GM19395 (cell line): ENCODE measurements at regions not wholly inside any gene's neighbourhood (a gene's known extent, or its start where the extent isn't known, plus 50 kb on each side); places are given as distances from the start of the nearest gene placed in this dataset.
A peak's percentile ranks its signal among the peaks of the same experiment; 100 is the strongest.

Source experiments
- ATAC-seq: cut with Tn5 transposase; IDR thresholded peaks from one replicate; pipeline ENCODE4 v1.9.1; 2021; ENCODE audit warnings: mild to moderate bottlenecking, moderate library complexity; ENCODE audit not compliant: unreplicated experiment

DNA sequence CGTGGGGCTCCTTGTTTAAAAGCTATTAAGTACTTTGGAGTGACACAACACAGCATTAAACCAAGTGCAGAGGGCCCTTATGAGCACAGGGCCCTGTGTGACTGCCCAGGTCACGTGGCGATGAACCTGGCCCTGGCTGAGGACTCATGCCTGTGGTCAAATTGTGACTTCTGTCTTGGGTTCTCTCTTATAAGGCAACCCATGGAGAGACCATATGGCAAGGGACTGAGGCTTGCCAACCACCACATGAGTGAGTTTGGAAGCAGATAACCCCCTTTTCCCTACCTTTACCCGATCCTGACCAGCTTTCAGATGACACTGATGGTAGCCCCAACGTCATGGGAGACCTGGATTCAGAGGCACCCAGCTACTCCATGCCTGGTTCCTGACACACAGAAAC is 140.5 kb downstream of the ZBTB18 start:
- no peak for ATAC-seq

DNA sequence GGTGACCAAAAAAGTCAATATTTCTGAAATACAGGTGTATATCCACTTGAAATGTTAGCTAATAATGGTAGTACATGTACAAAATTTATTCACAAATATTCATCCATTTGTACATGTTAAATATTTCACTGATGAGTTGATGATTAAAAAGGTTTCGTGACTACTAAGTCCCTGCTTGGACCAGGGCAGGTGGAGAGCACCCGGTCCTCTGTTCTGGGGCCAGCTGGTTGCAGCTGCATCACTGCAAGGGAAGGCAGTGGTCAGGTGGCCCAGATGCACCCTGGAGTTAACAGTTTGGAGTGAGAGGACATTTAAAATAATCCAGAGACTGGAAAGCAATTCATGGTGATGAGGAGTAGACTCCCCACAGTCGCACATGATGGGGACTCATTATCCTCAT is 141.2 kb downstream of the ZBTB18 start:
- peak; percentile 63 for ATAC-seq

DNA sequence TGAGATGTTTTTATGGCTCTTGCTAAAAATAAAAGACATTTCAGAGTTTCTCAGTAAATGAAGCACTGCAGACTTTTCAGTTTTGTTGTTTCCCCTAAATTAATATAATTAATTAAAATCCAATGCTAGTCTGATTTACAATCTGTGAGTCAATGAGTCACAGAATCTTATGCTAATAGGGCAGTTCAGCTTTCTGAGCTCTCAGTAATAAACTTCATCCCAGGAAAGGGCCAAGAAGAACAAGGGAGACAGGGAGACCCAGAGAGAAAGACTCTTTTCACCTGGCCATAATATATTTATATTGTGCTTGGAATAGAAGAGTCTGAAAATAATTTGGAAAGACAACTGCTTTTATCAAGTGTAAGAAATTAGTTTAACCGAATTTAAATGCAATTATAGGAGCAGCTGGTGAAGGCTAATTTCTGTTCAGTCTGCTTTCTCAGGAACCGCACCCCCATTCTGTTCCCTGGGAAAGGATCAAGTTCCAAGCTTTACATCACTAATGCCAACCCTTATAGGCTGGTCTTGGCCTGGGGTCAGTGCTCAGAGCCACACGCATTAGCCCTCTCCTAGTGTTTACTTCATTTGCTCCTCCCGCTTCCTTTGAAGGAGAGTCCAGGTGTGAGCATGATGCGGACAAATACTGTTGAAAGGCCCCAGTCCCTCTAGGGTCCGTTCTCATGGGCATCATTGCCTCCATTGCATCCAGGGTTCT is 145.6 kb downstream of the ZBTB18 start:
- ATAC-seq, result no peak

DNA sequence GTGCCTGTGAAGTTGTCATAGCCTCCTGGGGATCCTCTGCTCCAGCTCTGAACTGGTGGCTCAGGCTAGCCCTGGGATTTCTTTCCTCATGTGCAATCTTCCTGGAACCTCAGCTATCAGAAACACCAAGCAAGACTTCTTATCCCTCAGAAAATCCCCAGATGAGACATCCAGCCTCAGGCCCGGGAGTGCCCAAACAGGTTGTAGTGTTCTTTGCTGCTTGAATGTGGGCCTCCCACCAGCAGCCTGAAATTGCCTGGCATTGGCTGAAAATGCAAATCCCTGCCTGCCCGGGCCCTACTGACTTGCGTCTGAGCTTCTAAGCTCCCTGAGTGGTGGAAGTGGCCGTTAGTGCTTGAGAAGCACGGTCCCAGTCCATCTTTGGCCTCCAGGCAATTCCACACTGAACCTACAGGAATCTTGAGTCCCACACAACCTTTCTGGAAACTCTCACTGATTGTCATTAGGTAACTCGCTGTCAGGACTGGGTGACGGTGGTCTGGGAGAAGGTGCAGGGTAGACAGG is 146.8 kb downstream of the ZBTB18 start:
- ATAC-seq, result no peak

DNA sequence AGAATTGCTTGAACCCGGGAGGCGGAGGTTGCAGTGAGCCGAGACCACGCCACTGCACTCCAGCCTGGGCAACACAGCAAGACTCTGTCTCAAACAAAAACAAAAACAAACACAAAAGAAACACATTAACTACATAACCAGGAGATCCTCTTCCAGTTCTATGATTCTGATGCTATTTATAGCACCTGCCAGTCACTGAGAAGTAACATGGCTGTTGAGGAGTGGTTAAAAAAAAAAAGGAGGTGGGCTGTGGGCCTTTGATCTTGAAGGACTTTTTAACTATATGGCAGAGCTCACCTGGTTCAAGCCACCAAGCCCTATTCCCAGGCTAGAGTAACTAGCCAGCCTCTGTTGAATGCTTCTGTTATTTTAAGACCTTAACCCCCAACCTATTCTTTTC is 148.8 kb downstream of the ZBTB18 start:
- ATAC-seq, result no peak

DNA sequence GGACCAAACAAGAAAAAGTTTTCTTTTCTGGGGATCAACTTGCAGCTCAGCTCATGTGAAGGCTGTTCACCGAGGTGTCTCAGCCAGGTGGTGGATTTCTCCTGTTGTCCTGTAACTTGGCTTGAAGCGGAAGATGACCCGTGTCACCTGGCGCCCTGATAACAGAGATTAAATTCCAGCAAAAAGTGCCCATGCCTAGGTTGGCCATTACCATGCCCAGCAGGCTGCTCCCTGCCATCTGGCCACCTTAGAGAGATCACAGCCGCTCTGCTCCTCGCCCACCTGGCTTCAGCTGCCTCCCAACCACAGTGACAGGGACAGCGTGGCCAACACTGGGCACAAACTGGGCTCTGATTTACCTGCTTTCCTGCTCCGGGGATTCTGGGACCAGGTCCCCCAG is 149.5 kb downstream of the ZBTB18 start:
- no peak for ATAC-seq

DNA sequence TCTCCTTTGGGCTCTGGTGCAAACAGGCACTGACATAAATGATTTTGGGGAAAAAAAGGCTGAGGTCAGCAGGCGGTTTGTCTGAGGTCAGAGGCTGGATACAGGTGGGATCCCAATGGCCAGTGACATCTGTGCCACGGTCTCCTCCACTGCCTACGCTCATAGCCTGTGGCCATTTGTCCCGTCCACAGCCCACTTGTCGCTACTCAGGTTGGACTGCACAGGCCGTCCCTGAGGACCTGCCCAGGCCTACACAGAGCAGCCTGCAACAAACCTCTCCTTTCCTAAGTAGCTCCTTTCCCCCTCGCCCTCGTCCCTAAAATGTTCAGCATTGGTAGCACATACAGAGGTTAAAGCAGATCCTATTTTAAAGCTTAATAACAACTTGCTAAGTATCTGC is 150.7 kb downstream of the ZBTB18 start:
- no peak for ATAC-seq

DNA sequence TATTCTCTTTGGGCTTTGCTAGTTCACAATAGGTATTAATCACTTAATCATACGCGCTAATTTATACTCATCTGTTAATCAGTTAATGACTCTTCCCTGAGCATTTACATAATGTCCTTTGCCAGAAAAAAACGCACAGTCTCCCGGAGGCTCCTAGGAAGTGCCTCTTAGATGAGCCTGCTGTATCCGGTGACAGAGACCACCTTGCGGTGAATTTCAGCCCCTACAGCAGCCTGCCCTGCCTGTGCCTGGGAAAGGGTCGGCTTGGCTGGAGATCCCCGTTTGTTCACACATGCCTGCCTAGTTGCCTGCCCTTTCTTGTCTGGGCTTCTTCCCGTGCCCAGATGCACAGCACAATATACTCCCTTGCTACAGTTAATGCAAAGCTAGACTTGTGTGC is 152.9 kb downstream of the ZBTB18 start:
- no peak for ATAC-seq

DNA sequence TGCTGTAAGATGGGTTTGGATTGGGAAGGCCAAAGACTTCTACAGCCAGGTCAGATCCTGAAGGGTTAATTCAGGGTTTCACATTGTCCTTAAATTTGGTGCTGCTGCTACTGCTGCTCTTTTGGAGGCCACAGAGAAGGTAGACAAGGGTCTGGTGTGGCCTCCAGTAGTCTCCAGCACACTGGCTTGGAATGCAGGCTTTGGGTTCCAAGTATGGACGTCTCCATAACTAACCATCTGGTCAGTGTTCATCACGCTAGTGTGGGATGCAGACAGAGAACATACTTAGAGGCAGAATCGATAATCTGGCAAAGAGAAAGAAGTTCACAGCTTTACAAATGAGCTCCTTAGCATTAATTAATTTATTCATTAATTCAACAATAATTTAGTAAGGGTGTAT is 154.1 kb downstream of the ZBTB18 start:
- ATAC-seq, result no peak

DNA sequence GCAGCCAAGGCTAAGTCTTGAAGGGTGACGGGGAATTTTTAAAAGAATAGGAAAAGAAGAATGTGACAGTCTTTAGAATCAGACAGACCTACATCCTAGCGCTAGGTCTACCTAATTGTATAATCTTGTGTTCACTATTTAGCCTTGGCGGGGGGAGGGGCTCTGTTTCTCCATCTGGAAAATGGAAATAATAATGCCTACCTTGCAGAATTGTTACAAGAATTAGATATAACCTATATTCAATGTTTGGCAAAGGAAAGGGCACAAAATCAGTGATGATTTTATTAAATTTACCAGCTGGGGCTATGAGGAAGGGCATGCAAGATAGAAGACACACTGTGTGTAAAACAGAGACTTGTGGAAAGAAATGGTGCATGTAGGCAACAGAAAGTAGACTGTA is 154.8 kb downstream of the ZBTB18 start:
- no peak for ATAC-seq

DNA sequence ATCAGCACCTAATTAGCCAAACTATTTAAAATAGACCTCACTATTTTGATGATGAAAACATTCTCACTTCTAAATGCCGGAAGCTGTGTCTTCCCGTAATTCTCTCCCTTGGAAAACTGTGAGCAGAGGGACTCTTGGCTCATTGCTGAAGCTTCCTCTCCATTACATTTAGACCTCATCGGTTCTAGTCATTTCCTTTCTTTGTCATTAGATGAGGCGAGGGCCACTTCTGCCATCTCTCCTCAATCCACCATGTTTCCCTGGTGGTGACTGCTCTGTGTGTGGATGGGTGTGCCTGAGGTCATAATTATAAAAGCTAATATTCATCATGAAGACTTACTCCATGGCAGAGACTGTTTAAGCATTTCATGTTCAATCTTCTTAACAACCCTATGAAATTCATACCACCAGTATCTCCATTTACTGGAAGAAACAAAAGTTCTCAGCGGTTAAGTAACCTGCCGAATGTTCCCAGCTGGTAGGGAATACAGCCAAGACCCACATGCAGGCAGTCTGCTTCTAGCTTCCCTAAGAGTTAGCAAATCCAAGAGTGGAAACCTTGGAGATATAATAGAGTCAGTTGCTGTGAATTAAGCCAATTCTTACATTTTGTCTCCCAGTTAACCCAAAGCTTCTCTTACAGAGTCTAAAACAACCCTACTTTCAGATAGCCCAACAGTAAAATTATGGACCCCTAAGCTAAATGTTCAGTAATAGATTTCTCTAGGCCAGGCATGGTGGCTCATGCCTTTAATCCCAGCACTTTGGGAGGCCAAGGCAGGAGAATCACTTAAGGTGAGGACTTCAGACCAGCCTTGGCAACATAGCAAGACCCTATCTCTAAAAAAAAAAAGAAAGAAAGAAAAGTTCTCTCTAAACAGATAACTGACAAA is 156.2 kb downstream of the ZBTB18 start:
- ATAC-seq, result no peak

DNA sequence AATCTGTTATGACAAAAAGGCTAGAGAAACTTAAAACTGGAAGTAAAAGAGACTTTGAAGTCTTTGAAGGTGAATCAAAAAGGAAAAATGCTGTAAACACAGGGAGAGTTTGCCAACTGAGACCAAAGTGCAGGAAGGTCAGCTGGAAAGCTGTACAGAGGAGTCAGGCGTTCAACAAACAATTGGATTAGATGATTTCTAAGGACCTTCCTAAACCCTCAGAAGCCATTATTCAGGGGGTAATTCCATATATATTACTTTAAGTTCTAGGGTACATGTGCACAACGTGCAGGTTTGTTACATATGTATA is 156.8 kb downstream of the ZBTB18 start:
- no peak for ATAC-seq

DNA sequence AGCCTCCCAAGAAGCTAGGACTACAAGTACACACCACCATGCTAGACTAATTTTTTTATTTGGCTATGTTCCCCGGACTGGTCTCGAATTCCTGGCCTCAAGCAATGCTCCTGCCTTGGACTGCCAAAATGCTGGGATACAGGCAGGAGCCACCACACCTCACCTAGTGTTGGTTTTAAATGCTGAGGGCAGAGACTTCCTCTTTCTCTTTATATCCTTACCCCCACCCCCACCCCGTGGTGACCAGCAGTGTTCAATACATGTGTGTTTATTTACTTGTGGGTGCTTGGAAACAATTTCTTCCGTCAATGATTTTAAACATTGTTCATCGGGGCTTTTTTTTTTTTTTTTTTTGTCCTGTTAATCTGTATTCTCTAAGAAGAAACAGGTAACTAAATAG is 158.9 kb downstream of the ZBTB18 start:
- ATAC-seq, result no peak

DNA sequence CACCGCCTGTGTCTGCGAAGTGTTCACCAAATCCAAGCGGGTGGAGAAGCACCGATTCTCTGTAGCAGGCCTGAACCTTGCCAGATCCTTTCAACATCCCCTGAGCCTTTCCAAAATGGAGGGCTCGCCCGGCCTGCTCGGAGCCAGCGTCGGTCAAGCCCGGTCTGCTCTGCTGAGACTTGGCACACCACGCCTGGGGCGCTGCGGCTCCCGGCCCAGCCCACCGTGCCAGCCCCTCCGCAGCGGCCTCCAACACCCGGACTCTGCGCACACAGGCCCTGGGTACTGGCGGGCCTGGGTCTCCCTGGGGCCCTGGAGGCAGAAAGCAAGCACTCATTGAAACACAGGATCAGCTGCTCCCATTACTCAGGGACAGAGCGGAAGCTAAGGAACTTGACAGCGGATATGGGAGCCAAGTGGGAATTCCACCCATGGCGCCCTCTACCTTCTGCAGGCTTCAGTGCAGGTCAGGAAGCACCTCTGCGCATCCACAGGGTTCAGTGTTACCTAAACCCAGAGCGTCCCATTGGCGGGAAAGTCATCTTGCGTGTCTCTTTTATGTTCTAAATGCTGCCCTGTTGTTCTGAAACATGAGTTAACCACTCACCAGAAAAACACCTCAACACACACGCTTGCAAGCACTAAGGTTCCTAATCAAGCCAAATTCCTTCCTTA is 159.9 kb downstream of the ZBTB18 start:
- no peak for ATAC-seq

DNA sequence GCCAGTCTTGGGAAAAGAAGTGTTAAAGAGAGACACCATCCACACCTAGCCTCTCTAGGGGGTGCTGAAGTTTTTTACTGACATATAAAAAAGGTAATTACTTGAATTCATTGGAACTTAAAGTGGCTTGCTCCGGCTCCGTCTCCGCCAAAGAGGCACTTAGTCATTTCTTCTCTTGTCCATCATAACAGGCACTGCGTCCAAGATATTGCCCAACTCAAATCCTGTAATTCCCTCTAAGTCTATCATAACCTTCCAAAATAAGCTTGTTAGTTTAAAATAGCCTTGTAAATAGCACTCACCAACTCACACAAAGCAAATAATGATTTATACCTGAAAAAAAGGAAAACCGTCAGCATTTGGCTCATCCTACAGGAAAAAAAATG is 160.5 kb downstream of the ZBTB18 start:
- no peak for ATAC-seq

DNA sequence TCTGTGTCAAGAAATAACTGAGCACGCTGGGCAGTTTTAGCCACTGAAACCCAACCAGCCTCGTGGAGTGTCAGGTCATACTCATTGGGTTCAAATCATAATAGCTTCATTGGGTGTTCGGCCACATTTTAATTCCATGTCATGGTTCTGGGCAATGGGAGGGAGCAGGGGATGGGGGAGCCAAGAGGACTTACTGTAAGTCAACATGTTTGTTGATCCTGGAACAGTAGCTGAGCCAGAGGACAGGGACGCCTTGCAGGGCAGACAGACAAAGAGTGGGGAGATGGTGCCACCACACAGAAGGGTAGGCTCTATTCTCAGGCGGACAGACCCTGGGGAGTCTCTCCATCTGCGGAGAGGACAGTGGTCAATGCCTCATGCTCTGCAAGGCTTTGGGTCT is 161.1 kb downstream of the ZBTB18 start:
- no peak for ATAC-seq

DNA sequence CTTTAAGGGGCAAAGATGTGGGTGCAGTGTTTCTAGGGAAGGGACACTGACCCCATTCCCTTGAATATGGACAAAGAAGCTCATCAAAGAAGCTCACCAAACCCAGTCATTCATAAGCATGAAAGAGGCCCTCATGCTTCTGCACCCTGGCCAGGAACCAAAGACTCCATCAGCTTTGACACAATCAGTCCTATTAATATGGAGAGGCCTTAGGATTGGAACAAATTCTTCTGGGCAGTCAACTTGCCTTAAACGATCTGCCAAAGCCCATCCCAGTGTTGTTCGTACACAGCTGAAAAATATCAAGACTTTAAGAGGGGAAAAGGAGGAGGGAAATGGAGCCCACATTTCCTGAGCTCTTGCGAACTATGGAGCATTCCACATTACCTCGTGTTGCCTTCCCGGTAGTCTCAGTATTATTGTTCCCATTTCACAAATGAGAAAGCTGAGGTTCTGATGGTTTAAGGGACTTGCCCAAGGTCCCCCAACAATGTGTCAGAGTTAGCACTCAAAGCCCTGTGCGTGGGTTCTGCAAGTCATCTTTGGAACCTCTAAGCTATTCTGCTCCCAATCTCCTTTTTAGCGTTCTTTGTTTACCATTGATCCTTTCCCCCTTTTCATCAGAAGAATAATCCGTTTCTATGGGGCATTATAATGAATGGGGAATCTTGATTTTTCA is 161.9 kb downstream of the ZBTB18 start:
- ATAC-seq, result no peak

DNA sequence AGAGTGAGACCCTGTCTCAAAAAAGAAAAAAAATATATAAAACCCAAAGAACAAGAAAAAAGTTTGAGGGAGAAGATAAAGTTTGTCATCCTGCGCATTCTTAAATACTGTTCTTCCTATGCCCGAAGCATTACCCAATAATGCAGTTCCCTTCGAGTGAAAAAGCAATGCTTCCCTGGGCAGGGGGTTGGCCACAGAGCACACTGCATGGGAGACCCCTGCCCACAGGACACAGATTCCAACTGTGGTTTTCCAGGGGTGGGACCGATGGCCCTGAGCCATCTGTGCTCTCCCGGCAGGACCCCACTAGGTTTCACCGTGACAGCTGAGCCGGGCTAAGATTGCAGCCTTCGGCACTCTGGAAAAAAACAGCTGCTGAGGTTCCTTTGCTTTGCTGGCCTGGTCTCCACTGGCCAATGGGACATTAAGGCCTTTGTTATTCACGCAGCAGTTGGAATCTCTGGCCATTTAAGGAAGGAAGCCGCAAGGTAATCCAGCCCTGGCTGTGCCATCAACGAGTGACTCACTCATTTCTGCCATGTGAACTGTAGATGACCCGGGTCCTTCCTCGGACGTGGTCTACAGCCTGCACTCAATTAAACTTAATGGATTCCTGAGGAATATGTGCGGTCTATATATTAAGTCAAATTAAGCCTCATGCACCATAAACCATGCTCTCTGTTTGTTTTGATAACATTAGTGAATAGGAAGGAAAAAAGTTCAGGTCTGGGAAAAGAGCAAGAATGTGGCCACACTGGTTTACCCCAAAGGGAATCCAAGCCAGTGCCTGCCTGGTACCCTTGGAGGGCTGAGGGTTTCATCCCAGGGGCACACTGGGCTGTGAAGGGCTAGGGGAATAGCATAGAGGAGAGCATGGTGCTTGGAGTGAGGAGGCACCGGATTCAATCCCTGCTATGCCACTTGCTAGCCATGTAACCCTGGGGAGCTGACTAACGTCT is 163.2 kb downstream of the ZBTB18 start:
- no peak for ATAC-seq

DNA sequence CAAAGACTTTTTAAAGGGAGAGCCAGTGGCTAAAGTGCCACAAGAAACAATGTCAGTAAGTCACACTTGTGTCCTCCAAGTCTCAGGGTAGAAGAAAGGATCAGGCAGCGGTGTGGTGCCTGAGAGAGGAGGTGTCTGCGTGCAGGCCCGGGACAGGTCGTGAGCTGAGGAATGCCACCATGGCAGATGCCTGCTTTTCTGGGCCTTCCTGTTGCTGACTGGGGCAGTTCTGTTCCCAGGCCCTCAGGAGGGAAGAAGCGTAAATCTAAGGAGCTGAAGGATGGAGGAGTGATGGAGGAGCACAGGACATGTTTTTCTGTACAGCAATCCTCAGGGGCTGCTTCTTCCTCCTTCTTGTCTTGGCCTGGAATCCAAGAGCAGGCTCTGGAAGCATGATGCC is 165.8 kb downstream of the ZBTB18 start:
- no peak for ATAC-seq

DNA sequence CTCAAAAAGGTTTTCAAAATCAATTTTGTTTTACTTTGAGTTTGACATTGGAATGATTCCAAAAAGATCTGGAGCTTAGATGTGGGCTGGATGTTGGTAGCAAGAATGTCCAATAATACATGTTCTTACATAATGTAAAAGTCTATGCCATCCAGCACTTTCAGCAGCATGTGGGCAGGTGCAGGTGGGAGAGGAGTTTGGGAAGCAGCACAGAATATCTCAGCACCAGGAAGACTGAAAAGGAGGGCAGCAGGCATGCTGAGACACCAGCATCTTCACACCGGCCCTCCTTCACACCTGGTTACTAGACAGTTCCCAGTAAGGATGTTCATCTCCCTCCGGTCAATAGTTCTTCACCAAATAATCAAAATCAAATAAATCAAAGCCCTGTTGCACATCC is 166.6 kb downstream of the ZBTB18 start:
- ATAC-seq, result no peak
